Activated CD4-positive, alpha-beta T cell treated with anti-CD3 and anti-CD28 coated beads for 36 hours (primary cell): ENCODE measurements at regions not wholly inside any gene's neighbourhood (a gene's known extent, or its start where the extent isn't known, plus 50 kb on each side); places are given as distances from the start of the nearest gene placed in this dataset.

Experiments used
- ATAC-seq: fragments of 200-7000 bp; cut with Tn5 transposase; one replicate; pipeline ENCODE4 v1.10.0; 2021; ENCODE audit warnings: mild to moderate bottlenecking, moderate library complexity
- CTCF ChIA-PET: fragments of 350-600 bp; sonication (Branson Sonifier 250); formaldehyde crosslinking; loops from one replicate; lab custom pipeline; 2021; ENCODE audit warnings: antibody characterized with exemption; lab: Charles Lee
- POLR2A ChIA-PET: fragments of 350-600 bp; sonication (Branson Sonifier 250); formaldehyde crosslinking; loops from one replicate; lab custom pipeline; 2021; ENCODE audit warnings: antibody characterized with exemption, inconsistent platforms; lab: Charles Lee
- DNase-seq: peaks from one replicate; pipeline ENCODE4 v3.0.0-alpha.2; 2020
- H3K27ac Mint-ChIP-seq: one replicate; pipeline ENCODE4 v1.8.0; 2021; ENCODE audit warnings: mixed read lengths
- H3K27me3 Mint-ChIP-seq: one replicate; pipeline ENCODE4 v1.8.0; 2021; ENCODE audit warnings: mixed read lengths
- H3K36me3 Mint-ChIP-seq: one replicate; pipeline ENCODE4 v1.8.0; 2021; ENCODE audit warnings: low read depth, mixed read lengths
- H3K4me1 Mint-ChIP-seq: one replicate; pipeline ENCODE4 v1.8.0; 2021; ENCODE audit warnings: mixed read lengths
- H3K4me3 Mint-ChIP-seq: one replicate; pipeline ENCODE4 v1.8.0; 2021; ENCODE audit warnings: mild to moderate bottlenecking, moderate library complexity, mixed read lengths
- H3K9me3 Mint-ChIP-seq: one replicate; pipeline ENCODE4 v1.8.0; 2021; ENCODE audit warnings: low read depth, mixed read lengths
- intact Hi-C, 2 experiments: fragments of 100-400 bp; cut with DNase I in 1 of 2; cut with micrococcal nuclease in 1 of 2; formaldehyde crosslinking; loops; one replicate each; pipeline versions ENCODE4 v1.14.2 to v1.15.1; 2022 to 2024; cut with DNase I, micrococcal nuclease

- Mint-ChIP-seq H3K36me3 (no peaks in the 10 kb centered on the region), H3K27ac (no peak overlapping the region), H3K27me3 (peaks cover 5% of the 10 kb centered on the region), H3K9me3 (no peaks in the 10 kb centered on the region), H3K4me3 (no peak overlapping the region), H3K4me1 (no peaks in the 10 kb centered on the region)
- ChIA-PET CTCF (no interaction called here), POLR2A (no interaction called here)
- ATAC-seq (no peak), DNase-seq (no peak)
- intact Hi-C loops: no loop called here
Observed at GRCh38 chr11:134558916-134559601, 147.0 kb upstream of the B3GAT1 start.

- CTCF ChIA-PET: no interaction called here
- peaks cover 5% of the 10 kb centered on the region for H3K27me3 Mint-ChIP-seq
Observed at GRCh38 chr11:134558258-134558835, 146.3 kb upstream of the B3GAT1 start.

GRCh38 chr11:134557571-134558257, 145.7 kb upstream of the B3GAT1 start:
- ChIA-PET POLR2A (no interaction called here), CTCF (no interaction called here)
- Mint-ChIP-seq H3K4me3 (no peak overlapping the region), H3K27me3 (peaks cover 5% of the 10 kb centered on the region), H3K27ac (no peak overlapping the region), H3K36me3 (no peaks in the 10 kb centered on the region), H3K9me3 (no peaks in the 10 kb centered on the region), H3K4me1 (no peaks in the 10 kb centered on the region)
- DNase-seq (no peak), ATAC-seq (no peak)
- intact Hi-C loops: no loop called here

More at GRCh38 chr11:134558258-134558835, 146.3 kb upstream of the B3GAT1 start:
- ATAC-seq (no peak), DNase-seq (no peak)
- POLR2A ChIA-PET: no interaction called here
- no peaks in the 10 kb centered on the region for H3K4me1 Mint-ChIP-seq
- intact Hi-C loops: no loop called here
- H3K9me3 Mint-ChIP-seq: no peaks in the 10 kb centered on the region
- no peak overlapping the region for H3K27ac Mint-ChIP-seq
- no peaks in the 10 kb centered on the region for H3K36me3 Mint-ChIP-seq
- no peak overlapping the region for H3K4me3 Mint-ChIP-seq

DNA sequence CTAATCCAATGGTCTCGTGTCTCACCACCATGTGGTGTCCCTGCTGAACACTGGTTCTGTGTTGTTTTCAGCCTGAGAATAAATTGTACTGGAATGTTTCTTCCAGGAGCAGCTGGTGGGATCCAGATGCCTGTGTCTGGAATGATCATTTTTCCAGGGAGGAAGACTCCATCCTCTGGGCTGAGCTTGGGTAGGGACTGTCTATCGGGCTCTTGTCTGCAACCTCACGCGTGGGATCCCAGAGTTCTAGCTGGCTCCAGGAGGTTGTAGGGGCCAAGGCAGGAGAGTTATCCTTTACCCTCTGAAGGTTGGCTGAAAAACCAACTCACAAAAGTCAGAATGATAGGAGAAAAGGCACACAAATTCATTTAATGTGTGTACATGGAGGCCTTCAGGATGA, 144.1 kb upstream of the B3GAT1 start:
- no peaks in the 10 kb centered on the region for H3K9me3 Mint-ChIP-seq
- ATAC-seq (no peak), DNase-seq (no peak)
- peaks cover 7% of the 10 kb centered on the region for H3K27me3 Mint-ChIP-seq
- no peaks in the 10 kb centered on the region for H3K36me3 Mint-ChIP-seq
- no peaks in the 10 kb centered on the region for H3K4me1 Mint-ChIP-seq
- H3K4me3 Mint-ChIP-seq: no peak overlapping the region
- ChIA-PET CTCF (no interaction called here), POLR2A (no interaction called here)
- intact Hi-C loops: no loop called here
- H3K27ac Mint-ChIP-seq: no peak overlapping the region

- no peak for ATAC-seq
- Mint-ChIP-seq H3K36me3 (no peaks in the 10 kb centered on the region), H3K4me1 (no peaks in the 10 kb centered on the region), H3K27ac (no peak overlapping the region), H3K27me3 (peaks cover 7% of the 10 kb centered on the region), H3K9me3 (no peaks in the 10 kb centered on the region), H3K4me3 (no peak overlapping the region)
- POLR2A ChIA-PET: no interaction called here
- no peak for DNase-seq
- intact Hi-C loops: no loop called here
- CTCF ChIA-PET: no interaction called here
Observed at GRCh38 chr11:134555510-134555909, 143.5 kb upstream of the B3GAT1 start.

GRCh38 chr11:134554861-134555260, 142.8 kb upstream of the B3GAT1 start:
- intact Hi-C loops: no loop called here
- H3K4me1 Mint-ChIP-seq: no peaks in the 10 kb centered on the region
- peaks cover 9% of the 10 kb centered on the region for H3K27me3 Mint-ChIP-seq
- H3K4me3 Mint-ChIP-seq: no peak overlapping the region
- no peak for ATAC-seq
- ChIA-PET CTCF (no interaction called here), POLR2A (no interaction called here)
- DNase-seq: no peak
- no peaks in the 10 kb centered on the region for H3K36me3 Mint-ChIP-seq
- H3K9me3 Mint-ChIP-seq: no peaks in the 10 kb centered on the region
- H3K27ac Mint-ChIP-seq: no peak overlapping the region

- Mint-ChIP-seq H3K9me3 (no peaks in the 10 kb centered on the region), H3K4me3 (no peak overlapping the region), H3K27me3 (peaks cover 11% of the 10 kb centered on the region), H3K4me1 (no peaks in the 10 kb centered on the region), H3K36me3 (no peaks in the 10 kb centered on the region), H3K27ac (no peak overlapping the region)
- no peak for DNase-seq
- CTCF ChIA-PET: no interaction called here
- ATAC-seq: no peak
- POLR2A ChIA-PET: no interaction called here
- intact Hi-C loops: no loop called here
Observed at GRCh38 chr11:134554106-134554505, 142.1 kb upstream of the B3GAT1 start.

DNA sequence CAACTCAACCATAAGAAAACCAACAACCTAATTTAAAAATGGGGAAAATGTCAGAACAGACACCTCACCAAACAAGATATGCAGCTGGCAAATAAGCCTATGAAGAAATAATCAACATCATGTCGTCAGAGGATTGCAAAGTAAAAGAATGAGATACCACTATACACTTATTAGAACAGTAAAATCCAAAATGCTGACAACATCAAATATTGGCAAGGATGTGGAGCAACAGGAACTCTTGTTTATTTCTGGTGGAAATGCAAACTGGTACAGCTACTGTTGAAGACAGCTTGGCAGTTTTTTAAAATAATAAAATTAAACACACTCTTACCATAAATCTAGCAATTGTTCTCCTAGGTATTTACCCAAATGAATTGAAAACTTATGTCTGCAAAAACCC, 140.7 kb upstream of the B3GAT1 start:
- CTCF ChIA-PET: no interaction called here
- Mint-ChIP-seq H3K4me3 (no peak overlapping the region), H3K9me3 (no peaks in the 10 kb centered on the region), H3K36me3 (no peaks in the 10 kb centered on the region), H3K27me3 (peaks cover 10% of the 10 kb centered on the region), H3K4me1 (no peaks in the 10 kb centered on the region), H3K27ac (no peak overlapping the region)
- ATAC-seq (no peak), DNase-seq (no peak)
- POLR2A ChIA-PET: no interaction called here
- intact Hi-C loops: no loop called here

DNA sequence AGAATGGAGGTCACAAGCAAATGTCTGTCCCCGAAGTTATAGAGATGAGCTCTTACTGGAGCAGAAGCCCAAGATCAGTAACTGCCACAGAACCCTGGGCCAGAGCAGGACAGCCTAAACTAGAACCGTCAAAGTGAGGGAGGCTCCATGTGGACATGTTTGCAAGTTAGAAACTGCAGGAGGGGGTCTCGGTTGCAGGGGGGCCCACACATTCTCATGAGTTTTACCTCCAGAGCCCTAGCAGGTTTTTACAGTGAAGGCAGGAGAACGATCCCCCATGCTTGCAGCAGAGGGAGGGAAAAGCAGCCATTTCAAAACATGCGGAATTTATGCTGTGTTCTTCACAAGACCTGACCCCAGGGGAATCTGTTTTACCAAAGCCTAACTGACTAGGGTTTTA, 133.5 kb upstream of the B3GAT1 start:
- DNase-seq: no peak
- Mint-ChIP-seq H3K36me3 (no peaks in the 10 kb centered on the region), H3K27ac (no peak overlapping the region), H3K27me3 (peaks cover 14% of the 10 kb centered on the region), H3K4me1 (no peaks in the 10 kb centered on the region), H3K9me3 (no peaks in the 10 kb centered on the region), H3K4me3 (no peak overlapping the region)
- ChIA-PET CTCF (no interaction called here), POLR2A (no interaction called here)
- intact Hi-C loops: no loop called here
- no peak for ATAC-seq

DNA sequence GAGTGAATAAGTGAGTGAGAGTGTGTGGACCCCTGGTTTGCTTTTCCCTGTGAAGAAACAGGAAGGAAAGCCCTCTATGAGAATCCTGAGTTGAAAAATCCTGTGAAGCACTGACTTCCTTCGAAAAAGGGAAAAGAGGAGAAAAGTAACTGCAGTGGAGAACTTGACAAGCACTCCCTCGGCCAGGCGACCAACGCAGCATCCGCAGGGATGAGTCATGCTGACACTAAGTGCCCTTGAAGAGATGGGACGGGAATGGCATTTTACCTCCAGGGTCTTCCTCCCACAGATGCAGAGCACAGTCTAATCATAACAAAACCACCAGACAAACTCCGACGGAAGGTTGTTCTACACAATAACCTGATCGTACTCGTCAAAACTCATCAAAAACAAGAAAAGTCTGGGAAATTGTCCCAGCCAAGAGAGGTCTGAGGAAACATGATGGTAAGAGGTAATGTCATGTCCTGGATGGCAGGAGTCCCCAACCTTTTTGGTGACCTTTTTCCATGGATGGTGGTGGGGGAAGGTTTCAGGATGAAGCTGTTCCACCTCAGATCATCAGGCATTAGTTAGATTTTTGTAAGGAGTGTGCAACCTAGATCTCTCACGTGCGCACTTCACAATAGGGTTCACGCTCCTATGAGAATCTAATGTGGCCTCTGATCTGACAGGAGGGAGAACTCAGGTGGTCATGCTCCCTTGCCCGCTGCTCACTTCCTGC, 132.2 kb upstream of the B3GAT1 start:
- H3K27me3 Mint-ChIP-seq: peaks cover 12% of the 10 kb centered on the region
- no peak overlapping the region for H3K27ac Mint-ChIP-seq
- CTCF ChIA-PET: no interaction called here
- ATAC-seq (no peak), DNase-seq (no peak)
- H3K9me3 Mint-ChIP-seq: no peaks in the 10 kb centered on the region
- intact Hi-C loops: no loop called here
- POLR2A ChIA-PET: no interaction called here
- H3K36me3 Mint-ChIP-seq: no peaks in the 10 kb centered on the region
- H3K4me1 Mint-ChIP-seq: no peaks in the 10 kb centered on the region
- H3K4me3 Mint-ChIP-seq: no peak overlapping the region

GRCh38 chr11:134543645-134544044, 131.6 kb upstream of the B3GAT1 start:
- Mint-ChIP-seq H3K27me3 (peaks cover 14% of the 10 kb centered on the region), H3K9me3 (no peaks in the 10 kb centered on the region), H3K36me3 (no peaks in the 10 kb centered on the region), H3K4me1 (no peaks in the 10 kb centered on the region), H3K4me3 (no peak overlapping the region), H3K27ac (no peak overlapping the region)
- DNase-seq (no peak), ATAC-seq (no peak)
- ChIA-PET POLR2A (no interaction called here), CTCF (no interaction called here)
- intact Hi-C loops: no loop called here

DNA sequence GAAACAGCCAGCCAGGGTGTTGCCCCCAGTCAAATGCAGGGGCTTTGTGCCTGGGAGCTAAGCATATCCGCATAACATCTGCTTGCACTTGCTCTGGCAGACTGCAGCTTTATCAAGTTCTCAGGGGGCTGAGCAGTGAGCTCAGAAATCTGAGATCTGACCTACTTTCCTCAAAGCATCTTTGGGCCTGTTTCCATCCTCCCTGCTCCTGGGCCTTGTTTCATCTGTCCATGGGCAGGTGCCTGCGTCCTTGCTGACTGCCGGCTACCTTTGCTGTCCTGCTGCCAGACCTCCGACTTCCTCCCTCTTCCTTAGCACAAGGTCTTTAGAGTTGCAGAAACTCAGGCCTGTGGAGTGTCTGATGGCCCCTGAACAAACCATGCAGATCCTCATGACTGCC, 131.2 kb upstream of the B3GAT1 start:
- Mint-ChIP-seq H3K27ac (no peak overlapping the region), H3K27me3 (peaks cover 17% of the 10 kb centered on the region), H3K36me3 (no peaks in the 10 kb centered on the region), H3K4me3 (no peak overlapping the region), H3K9me3 (no peaks in the 10 kb centered on the region), H3K4me1 (no peaks in the 10 kb centered on the region)
- DNase-seq (no peak), ATAC-seq (no peak)
- CTCF ChIA-PET: no interaction called here
- POLR2A ChIA-PET: no interaction called here
- intact Hi-C loops: no loop called here
